Retinal pigment epithelial cell (primary cell): ENCODE measurements at regions not wholly inside any gene's neighbourhood (a gene's known extent, or its start where the extent isn't known, plus 50 kb on each side); places are given as distances from the start of the nearest gene placed in this dataset.
A peak's percentile ranks its signal among the peaks of the same experiment; 100 is the strongest.

Experiments used
- DNase-seq: peaks from one replicate; pipeline ENCODE4 v3.0.0-alpha.2; 2010; ENCODE audit warnings: low read depth
- H3K4me3 ChIP-seq: 2 replicates; pipeline ENCODE4 v1.5.1; 2011; ENCODE audit warnings: mild to moderate bottlenecking, low read length, control low read depth, moderate library complexity
- CTCF ChIP-seq: conservative IDR thresholded peaks from 2 replicates; pipeline ENCODE4 v1.5.1; 2011; ENCODE audit warnings: low read depth, low read length, control low read depth, inconsistent platforms

- H3K4me3 ChIP-seq, result no peak overlapping the region
- TF ChIP-seq CTCF, result no peak
- no peak for DNase-seq
Measured at GRCh38 chr11:21865541-21865940, 327.3 kb upstream of the ANO5 start.

GRCh38 chr11:21866781-21867180, 326.1 kb upstream of the ANO5 start:
- no peak for TF ChIP-seq CTCF
- DNase-seq, result no peak
- H3K4me3 ChIP-seq, result no peak overlapping the region

GRCh38 chr11:21877151-21877550, 315.7 kb upstream of the ANO5 start:
- H3K4me3 ChIP-seq, result no peak overlapping the region
- TF ChIP-seq CTCF, result no peak
- DNase-seq, result no peak

- DNase-seq, result no peak
- no peak overlapping the region for H3K4me3 ChIP-seq
- no peak for TF ChIP-seq CTCF
Measured at GRCh38 chr11:21883354-21883753, 309.5 kb upstream of the ANO5 start.

GRCh38 chr11:21888814-21889213, 304.1 kb upstream of the ANO5 start:
- no peak for TF ChIP-seq CTCF
- peak; percentile 25 for DNase-seq
- H3K4me3 ChIP-seq, result no peak overlapping the region

- no peak for DNase-seq
- no peak for TF ChIP-seq CTCF
- H3K4me3 ChIP-seq, result no peak overlapping the region
Measured at GRCh38 chr11:21892736-21893564, 299.9 kb upstream of the ANO5 start.

- TF ChIP-seq CTCF, result no peak
- no peak overlapping the region for H3K4me3 ChIP-seq
- no peak for DNase-seq
Measured at GRCh38 chr11:21893565-21893867, 299.4 kb upstream of the ANO5 start.
